ENCODE measurements at regions not wholly inside any gene's neighbourhood (a gene's known extent, or its start where the extent isn't known, plus 50 kb on each side); places are given as distances from the start of the nearest gene placed in this dataset.
A peak's percentile ranks its signal among the peaks of the same experiment; 100 is the strongest.

DNA sequence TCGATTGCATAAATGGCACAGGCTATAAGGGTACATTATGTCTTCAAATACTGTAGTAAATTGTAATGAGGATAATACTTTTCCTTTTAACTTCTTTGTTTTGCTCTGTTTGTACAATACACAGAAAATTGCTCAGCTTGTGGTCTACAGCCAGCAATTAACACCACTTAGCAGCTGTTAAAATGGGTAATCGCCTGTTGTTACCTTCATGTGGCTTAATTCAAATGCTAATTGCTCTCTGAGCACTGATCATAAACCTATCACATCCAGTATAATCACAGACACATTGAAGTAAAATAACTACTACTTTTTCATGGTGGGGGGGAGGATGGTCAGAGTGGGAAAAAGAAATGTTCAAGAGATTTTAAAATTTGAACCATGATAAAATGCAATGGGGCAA lies 1164.1 kb upstream of the CNTN5 start:
- peaks cover 4% of the 10 kb centered on the region; the same call in 1 of the 2 replicates for H3K4me1 ChIP-seq (ENCODE audit: insufficient read depth, low read length)
- no peaks in the 10 kb centered on the region for H3K27me3 Mint-ChIP-seq (ENCODE audit: low read depth)
- no peak overlapping the region for H4K5ac ChIP-seq (ENCODE audit: insufficient read length, low read depth, low read length)
- no peak for DNase-seq
- H3T11ph ChIP-seq (ENCODE audit: low read length): no peak overlapping the region
- H2BK20ac ChIP-seq (ENCODE audit: low read depth, low read length, poor library complexity, severe bottlenecking): no peak overlapping the region
- no peak overlapping the region for H3K27ac ChIP-seq (ENCODE audit: insufficient read length, low read depth, low read length)
- H3K4me3 Mint-ChIP-seq: peak overlapping the region in 1 of 2 experiments; percentile 2; a peak in 1 of 5 replicates
- no peaks in the 10 kb centered on the region for H4K20me1 ChIP-seq (ENCODE audit: control insufficient read depth, insufficient read depth, insufficient read length)
- H4K91ac ChIP-seq (ENCODE audit: insufficient read length, low read depth, low read length): no peak overlapping the region
- no peak overlapping the region for H3K9ac ChIP-seq (ENCODE audit: extremely low read depth, insufficient read length, low read length)
- no peaks in the 10 kb centered on the region for H3K9me3 ChIP-seq (ENCODE audit: control insufficient read depth, low read depth, low read length)
- no peak overlapping the region for H3K14ac ChIP-seq (ENCODE audit: insufficient read depth, low read length)
- no peak overlapping the region for H3K56ac ChIP-seq (ENCODE audit: insufficient read length, low read depth, low read length)
- peaks cover 0 to 1% (median under 1%) of the 10 kb centered on the region in 3 experiments; a peak in 1 of 7 replicates for H3K36me3 Mint-ChIP-seq (ENCODE audit: insufficient read depth in 1 of 3, low read depth in 3 of 3)
- H2BK120ac ChIP-seq (ENCODE audit: low read depth, low read length, poor library complexity, severe bottlenecking): no peak overlapping the region
- no peaks in the 10 kb centered on the region for H3K23me2 ChIP-seq (ENCODE audit: insufficient read length, low read depth, low read length, poor library complexity, severe bottlenecking)
- no peaks in the 10 kb centered on the region for H3K79me1 ChIP-seq (ENCODE audit: insufficient read depth, low read depth, low read length, poor library complexity, severe bottlenecking)
- H3K9me3 Mint-ChIP-seq: peaks cover 0 to 2% of the 10 kb centered on the region in 2 experiments; a peak in 1 of 5 replicates
- no peak overlapping the region for H2AK5ac ChIP-seq (ENCODE audit: insufficient read length, low read length)
- H3K27ac Mint-ChIP-seq: peak overlapping the region in 1 of 3 experiments; percentile 14; a peak in 1 of 7 replicates
- H2AFZ ChIP-seq (ENCODE audit: low read length): no peak overlapping the region
- H3K79me2 ChIP-seq (ENCODE audit: insufficient read depth, low read length): no peaks in the 10 kb centered on the region
- no peak overlapping the region for H2BK12ac ChIP-seq (ENCODE audit: insufficient read length, low read depth, low read length)
- no peak overlapping the region for H3K4ac ChIP-seq (ENCODE audit: low read depth, low read length)
- no peak overlapping the region for H4K8ac ChIP-seq (replicated peaks; ENCODE audit: insufficient read length, low read depth, low read length)
- no peaks in the 10 kb centered on the region for H3K27me3 ChIP-seq (ENCODE audit: insufficient read depth, low read length)
- WGBS (ENCODE audit: extremely low coverage, insufficient read length, low lambda C conversion rate): no CpG with 5 or more reads among the region's 2 CpGs
- H2BK15ac ChIP-seq (ENCODE audit: low read depth, low read length): no peak overlapping the region
- peaks cover 39 to 41% of the 10 kb centered on the region in 2 experiments for H3K4me1 Mint-ChIP-seq
- no peak overlapping the region for H2BK5ac ChIP-seq (ENCODE audit: insufficient read length, low read length)
- H3K23ac ChIP-seq (ENCODE audit: insufficient read length, low read depth, low read length): no peak overlapping the region
- TF ChIP-seq, protein P1, sequence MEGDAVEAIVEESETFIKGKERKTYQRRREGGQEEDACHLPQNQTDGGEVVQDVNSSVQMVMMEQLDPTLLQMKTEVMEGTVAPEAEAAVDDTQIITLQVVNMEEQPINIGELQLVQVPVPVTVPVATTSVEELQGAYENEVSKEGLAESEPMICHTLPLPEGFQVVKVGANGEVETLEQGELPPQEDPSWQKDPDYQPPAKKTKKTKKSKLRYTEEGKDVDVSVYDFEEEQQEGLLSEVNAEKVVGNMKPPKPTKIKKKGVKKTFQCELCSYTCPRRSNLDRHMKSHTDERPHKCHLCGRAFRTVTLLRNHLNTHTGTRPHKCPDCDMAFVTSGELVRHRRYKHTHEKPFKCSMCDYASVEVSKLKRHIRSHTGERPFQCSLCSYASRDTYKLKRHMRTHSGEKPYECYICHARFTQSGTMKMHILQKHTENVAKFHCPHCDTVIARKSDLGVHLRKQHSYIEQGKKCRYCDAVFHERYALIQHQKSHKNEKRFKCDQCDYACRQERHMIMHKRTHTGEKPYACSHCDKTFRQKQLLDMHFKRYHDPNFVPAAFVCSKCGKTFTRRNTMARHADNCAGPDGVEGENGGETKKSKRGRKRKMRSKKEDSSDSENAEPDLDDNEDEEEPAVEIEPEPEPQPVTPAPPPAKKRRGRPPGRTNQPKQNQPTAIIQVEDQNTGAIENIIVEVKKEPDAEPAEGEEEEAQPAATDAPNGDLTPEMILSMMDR (conservative IDR thresholded peaks at IDR 0.05): no peak
- peak overlapping the region; percentile 4 for H3K4me2 ChIP-seq (ENCODE audit: insufficient read depth, insufficient read length, low read length)
- H3K18ac ChIP-seq (ENCODE audit: insufficient read length, low read depth, low read length): no peak overlapping the region
